ENCODE measurements at regions not wholly inside any gene's neighbourhood (a gene's known extent, or its start where the extent isn't known, plus 50 kb on each side); places are given as distances from the start of the nearest gene placed in this dataset.

DNA sequence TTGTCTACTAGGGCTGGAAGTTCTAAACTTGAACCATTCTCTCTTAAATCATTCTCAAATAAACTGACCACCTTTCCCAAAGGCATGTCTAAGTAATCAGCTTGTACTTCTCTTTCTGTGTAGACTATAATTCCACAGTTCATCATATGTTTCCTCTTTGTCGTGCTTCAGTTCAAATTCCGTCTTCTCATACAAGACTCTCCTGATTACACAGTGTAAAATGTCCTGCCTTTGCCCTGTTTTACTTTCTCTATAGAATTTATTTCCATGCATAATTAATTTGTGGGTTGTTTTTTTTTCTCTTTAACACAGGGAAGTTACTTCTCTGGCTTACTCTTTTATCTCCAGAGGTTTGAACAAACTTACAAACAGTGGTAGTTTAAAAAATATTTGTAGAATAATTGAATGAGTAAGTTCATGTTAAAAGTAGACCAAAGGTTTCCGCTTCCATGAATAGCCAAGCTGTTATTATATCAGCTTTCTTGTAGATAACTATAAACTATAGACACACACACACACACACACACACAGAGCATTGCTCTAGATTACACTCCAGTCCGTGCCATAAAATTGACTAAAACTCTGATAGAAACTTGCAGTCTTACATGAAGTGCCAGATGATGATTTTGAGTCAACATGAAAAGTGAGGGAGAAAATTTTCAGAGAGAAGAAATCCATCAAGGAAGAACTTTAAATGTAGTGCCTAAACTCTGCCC is 119.0 kb downstream of the SUCNR1 start:
- no peak for DNase-seq

DNA sequence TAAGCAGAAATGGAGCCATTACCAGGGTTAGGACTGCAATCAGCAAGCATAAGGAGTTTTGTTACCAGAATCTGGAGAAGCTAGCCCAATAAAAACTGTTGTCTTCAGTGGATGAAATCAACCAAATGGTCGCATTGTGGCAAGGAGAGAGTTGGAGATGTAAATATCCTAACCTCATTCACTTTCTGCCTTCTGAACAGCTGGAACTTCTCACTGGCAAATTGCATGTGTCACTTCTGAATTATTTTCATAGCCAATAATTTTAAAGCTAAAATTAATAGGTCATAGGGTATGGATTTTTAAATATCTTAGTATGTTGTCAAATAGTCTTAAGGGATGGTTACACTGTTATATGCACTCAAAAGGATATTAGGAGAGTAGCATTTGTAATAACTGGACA is 121.6 kb downstream of the SUCNR1 start:
- DNase-seq: no peak

DNA sequence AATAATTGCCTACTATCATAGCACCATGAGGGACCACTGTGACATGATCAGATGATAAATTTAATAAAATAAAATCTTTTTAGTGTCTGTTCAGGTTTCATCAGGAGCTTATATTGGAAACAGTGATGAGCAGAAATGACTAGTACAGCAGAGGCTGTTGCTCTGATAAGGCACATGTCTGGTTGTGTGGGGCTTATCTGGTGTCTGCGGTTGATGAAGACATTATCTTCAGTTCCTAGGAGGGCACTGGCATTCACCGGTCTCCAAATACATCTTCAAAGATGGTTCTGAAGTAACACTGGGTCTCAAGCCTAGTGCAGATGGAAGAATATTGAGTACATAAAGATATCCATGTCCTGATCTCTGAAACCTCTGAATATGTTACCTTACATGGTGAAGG is 125.3 kb downstream of the SUCNR1 start:
- no peak for DNase-seq

DNA sequence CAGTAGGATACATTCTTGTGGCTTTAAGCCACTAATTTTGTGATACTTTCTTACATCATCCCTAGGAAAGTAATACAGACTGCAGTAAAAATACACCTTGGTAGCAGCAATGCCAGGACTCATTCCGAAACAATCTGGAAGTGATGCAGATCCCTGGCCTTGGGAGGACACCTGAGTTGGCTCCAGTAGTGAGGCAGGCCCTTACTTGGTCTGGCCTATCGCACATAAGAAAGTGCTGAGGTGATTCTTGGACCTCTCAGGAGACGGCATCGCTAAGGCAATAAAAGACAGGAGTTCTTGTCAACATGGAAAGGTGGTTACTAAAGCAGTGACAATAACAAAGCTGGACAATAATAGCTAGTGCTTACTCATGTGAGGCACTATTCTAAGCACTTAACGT is 126.5 kb downstream of the SUCNR1 start:
- no peak for DNase-seq

DNA sequence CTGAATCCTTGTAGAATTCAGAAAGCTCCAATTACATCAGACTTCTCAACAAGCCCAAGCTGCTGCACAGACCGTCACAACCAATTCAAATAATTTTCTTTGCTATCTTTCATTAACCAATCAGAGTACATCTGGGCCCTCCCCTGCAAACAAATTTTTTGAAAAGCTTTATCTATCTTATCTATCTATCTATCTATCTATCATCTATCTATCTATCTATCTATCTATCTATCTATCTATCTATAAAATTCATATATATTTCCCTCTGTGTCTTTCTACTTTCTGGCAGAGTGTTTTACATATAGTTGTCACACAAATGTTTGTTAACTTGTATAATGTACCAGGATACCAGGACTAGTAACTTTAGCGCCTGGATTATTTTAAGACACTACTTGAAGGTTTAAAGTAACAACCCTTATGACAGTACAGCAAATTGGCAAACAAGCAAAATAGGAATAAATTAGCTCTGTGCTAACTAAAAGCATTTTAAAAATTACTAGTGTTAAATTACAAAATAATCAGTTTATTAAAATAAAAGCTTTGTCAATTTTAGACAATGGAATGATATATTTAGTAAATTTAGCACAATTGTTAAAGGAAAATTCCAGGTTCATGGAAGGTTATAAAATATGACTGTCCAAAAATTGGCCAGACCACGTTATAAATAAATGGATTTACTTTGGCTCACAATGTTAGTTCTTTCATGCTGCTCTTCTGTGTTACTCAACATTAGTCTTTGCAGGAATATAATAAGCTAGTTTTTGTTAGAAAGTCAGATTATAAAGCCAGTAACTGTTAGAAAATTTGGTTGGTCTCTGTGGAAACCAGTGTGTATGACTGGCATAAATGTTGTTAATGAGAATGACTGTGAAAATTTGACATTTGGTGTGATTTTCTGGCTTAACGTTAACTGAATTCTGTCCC is 138.6 kb downstream of the SUCNR1 start:
- DNase-seq: no peak

DNA sequence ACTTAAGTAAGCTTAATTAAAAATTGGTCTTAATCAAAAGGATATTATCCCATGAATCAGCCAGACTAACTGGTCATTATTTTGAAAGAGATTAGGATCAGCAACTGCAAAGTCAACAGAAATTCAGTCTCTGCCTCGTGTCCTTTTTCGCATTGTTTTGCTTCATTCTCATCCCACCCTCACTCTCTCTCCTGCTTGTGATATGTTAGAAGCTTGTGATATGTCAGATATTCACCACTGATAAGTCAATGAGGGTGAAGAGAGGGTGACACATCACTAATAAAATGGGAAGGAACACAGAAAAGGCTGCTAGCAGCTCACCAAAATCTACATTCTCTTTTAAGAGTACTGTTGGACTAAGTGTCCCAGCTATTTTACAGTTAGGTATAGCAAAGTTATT is 146.1 kb downstream of the SUCNR1 start:
- DNase-seq: peak; percentile 31

DNA sequence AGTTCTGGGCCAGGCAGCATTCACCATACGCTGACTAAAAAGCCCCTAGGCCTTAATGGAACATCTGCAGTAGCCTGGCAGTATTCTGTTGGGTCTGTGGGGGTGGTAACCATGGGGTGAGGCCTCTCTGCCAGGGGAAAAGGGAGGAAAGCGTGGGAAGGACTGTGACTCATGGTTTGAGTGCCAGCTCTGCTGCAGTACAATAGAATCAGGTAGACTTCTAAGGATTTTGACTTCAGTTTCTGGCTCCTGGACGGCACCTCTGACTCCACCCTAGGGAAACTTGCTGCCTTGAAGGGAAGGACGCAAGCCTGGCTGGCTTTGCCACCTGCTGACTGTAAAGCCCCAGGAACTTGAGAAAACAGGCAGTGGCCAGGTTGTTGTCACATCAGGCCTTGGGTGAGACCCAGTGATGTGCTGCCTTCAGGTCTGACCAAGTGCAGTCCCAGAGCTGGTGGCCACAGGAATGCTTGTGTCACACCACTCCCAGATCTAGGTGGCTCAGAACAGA is 148.6 kb downstream of the SUCNR1 start:
- DNase-seq: peak; percentile 57

DNA sequence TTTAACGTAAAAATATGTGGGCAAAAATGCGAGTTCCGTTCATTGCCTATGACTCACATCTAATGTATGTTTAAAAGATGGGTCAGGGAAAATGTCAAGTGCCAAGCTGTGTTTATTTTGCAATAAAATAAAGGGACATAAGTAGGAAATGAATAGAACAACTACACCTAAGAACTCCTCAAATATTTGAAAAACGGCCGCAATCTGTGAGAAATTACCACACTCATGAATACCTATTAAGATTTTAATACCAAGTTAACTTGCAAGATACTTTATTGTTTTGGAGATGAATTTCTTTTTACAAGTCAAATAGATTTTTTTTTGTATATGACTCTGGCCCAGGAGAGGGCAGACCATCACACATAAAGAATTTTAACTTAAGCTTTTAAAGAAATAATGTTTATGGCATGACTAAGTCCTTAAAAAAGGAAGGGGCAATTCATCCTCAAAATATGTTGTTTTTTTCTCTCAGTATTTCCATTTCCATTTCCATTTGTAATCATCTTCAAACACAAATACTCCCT is 152.7 kb downstream of the SUCNR1 start:
- DNase-seq: peak; percentile 90

DNA sequence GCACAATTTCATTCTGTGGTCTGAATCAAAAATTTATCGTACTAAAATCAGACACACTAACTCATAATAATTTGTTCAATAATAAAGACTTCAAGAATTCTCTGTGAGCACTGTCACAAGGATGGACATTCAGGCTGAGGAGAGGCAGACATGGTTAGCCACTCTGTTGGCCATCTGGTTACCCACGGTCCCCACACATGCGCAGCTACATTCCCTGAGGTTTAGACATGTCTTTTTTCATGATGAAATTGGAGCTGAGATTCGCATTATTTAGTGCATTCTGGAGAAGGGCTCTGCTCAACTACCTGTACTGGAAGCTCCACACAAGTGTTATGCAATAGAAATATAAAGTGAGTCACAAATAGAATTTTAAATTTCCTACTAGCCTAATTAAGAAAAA is 156.9 kb downstream of the SUCNR1 start:
- no peak for DNase-seq

DNA sequence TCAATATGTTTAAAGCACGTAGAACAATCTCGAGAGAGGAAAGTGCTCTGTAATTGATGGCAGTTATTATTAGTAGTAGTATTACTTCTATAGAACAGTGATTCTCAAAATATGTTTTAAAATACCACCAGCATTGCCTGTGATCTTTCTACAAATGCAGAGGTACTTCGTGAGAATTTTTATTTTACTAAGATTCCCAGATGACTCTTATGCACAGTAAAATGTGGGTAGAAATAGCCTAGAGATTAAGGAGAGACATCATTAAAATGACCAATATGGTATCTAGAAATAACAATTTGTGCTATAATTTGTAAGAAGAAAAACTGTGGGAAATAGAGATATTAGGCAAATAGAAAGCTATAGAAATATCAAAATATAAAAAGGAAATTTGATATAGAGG is 157.9 kb downstream of the SUCNR1 start:
- DNase-seq: no peak

DNA sequence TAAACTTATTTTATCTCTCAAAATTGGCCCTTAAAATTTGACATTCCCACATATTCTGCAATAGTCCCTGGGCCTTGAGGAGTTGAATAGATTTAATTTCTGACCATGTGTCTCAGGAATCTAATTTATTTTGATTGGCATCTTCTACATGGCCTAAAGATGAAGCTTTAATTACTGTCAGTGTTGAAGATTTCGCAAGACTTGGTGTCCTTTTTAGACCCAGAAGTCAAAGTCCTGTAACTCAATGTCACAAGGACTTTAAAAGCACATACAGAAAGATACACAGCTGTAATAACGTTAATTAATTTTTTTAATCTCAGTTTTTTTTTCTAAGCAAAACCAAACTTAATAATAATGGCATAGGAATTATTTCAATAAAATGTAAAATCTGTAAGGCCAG is 163.9 kb downstream of the SUCNR1 start:
- DNase-seq: no peak

DNA sequence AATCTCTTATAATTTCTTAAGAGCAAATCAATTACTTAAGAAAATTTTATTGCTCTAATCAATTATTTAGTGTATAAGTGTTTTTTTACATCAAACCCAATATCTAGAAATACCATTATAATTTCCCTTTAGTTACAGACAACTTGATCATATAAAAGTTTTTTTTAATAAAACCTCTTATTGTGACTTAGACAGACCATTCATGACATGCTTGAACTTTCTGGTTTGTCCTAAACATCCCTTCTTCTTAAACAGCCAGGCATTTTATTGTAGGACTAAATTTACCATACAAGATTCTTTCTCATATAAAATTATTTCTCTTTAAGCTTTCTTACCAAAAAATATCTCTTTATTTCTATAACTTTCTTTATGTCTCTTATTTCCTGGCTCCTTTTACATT is 164.5 kb downstream of the SUCNR1 start:
- peak; percentile 3 for DNase-seq

DNA sequence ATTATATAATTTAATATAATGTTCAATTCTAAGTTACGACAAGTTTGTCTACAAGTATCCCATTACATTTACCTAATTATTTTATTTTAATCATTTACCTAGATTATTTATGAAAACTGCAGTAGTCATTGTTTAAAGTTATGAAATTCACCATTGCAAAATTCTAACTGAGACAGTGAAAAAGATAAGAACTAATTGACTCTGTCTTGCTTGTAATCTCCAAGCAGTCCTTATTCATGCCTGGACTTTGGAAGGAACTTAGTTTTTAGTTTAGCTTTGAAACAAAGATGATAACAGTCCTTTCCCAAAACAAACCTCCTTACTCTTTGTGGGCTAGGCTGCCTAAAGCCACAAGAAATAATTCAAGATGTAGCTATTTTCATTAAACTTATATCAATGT is 165.0 kb downstream of the SUCNR1 start:
- no peak for DNase-seq

DNA sequence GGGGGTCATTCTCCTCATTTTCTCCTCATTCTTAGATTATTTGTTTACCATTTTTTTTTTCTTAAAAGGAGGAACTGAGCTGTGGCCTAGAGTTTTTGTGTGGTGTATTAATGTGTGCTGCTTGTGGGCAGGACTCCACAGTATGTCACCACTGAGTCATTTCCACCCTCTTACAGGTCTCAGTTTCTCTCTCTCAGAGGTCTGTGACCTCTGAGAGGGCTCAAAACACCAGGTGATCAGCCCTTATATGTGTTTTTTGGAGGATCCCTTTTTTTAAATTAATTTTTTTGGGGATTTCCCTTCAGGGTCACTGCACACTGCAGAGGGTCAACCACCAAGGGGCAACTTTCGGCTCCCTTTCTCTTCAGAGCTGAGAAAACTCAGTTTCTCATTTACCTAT is 166.4 kb downstream of the SUCNR1 start:
- DNase-seq: no peak

DNA sequence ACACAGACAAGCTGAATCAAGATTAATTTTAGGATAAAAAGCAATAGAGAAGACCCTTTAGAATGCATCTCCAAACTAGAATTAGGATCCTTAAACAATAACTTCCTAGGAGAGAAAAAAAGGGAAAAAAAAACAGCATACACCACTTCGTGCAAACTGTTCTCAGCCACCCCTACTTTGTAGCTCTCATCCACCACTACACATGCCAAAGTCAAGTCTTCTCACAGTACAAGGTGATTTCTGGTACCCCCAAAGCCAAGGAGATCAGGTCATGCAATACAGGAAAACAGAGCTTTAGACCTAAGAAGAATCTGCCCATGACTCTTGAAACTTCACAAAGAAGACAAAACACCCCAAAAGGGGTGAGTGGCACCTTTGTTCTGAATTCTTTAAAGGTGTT is 166.9 kb downstream of the SUCNR1 start:
- no peak for DNase-seq

DNA sequence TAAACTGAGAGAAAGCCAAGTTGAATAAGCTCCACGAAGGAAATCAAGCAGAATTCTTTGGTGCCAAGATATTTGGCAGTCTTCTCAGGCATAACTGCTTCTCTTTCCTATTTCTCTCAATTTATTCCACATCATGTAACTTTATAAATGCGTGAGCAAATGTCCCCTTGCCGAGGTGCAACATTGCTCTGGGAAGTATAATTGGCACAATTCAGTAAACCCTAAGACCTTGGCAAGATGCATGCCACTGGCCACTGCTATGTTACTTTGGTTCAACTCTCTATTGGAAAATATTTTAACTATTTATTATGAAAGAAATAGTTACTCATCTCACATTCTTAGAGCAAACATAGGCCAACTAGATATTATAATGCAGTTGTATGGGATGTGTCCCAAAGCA is 170.2 kb downstream of the SUCNR1 start:
- DNase-seq: no peak

DNA sequence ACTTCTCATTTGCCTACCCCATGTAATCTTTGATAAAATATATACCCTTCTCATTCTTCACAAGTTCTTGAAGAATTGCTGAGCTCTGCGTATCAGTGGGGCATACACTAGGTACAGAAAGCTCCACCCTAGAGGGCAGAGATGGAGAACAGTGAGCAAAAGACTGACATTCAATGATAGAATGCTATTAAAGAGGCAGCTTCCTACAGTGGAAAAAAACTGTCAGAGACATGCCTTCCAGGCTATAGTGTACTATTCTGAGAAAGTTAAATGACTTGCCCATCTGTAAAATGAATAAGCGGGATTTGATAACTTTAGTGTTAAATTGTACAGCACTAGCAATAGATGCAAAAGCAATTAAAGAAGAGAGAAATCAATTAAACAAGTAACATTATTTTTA is 172.8 kb downstream of the SUCNR1 start:
- DNase-seq: no peak

DNA sequence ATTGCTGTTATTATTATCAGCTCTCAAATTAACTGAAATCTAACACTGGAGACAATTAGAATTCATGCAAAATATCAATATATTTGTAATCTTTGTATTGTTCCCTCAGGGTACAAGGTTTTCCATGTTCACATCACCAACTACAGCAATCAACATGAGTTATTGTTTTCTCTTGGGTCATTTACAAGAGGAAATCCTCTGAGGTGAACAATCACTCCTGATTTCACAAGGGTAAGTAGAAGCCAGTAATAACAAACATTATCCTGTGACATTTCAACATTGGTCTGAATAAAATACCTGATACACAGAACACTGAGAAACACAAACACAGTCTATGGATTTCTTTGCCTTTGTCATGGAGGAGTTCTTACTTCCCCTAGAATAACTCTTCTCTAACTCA is 174.0 kb downstream of the SUCNR1 start:
- peak; percentile 3 for DNase-seq

DNA sequence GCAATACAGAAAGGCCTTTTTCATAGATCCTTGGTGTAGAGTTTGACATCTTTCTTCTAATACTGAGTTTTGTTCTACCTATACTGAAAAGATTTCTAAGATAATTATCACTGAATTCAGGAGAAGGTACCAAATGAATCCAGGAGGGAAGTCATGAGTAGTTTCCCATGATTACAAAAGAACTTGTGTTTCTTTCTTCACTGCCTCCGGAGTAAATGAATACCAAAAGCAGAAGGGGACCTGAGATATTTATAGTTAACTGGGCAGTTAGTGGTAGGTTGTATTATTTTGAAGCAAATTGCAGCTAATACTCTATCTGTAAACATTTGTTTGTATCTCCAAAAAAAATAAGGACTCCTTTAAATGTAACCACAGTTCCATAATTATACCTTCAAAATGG is 175.4 kb downstream of the SUCNR1 start:
- no peak for DNase-seq

DNA sequence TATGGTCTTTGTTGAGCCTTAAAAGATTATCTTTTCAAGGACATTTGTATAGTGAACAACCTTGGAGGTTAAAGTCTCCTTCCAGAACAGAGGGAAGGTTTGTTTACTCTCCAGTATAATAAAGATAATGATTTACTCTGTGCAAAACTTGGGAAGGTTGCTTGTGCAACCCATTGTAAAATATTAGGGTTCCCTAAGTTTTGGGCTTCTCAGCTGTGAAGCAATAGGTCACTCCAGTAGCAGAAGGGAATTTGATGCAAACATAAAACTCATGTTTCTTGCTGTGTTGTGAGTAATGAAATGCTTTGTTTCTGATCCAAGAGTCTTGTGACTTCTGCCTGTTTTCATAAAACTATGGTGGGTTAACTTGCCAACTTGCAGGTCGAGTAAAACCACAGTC is 177.5 kb downstream of the SUCNR1 start:
- DNase-seq: no peak

DNA sequence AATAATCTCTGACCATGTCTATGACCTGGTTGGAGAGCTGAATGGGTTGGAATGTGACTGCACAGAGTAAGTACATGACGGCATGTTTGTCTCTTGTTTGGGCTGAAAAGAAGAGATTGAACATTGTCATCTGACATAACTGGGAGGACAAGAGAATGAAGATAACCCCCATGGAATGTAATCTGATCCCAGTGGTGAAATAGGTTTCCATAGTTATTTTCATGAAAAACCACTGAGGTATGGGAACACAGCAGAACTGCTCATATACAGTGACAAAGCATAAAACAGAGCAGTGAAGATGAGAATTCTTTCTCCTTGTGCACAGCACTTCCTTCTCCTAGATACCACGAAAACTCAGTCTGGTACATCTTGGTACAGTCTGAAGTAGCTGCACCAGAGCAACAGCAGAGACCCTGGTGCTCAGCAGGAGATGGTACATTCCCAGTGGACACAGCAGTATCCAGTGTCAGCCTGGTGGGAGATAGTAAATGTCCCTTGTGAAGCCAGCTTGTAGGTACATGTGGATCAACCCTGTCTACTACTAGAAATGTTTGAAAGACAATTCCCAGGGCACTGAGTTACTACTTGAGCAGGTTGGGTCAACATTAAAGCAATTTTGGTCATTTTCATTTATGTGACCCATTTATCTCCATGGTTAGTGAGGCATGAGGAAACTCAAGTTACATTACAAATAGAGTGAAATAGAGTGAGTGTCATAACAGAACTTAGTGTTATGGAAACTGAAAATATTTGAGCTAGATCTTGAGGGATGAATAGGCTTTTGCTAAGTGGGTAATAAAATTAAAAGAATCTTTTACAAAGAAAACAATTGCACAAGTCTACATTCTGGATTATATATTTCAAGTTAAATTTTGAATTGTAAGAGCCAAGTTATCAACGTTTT is 178.3 kb downstream of the SUCNR1 start:
- peak; percentile 87 for DNase-seq

DNA sequence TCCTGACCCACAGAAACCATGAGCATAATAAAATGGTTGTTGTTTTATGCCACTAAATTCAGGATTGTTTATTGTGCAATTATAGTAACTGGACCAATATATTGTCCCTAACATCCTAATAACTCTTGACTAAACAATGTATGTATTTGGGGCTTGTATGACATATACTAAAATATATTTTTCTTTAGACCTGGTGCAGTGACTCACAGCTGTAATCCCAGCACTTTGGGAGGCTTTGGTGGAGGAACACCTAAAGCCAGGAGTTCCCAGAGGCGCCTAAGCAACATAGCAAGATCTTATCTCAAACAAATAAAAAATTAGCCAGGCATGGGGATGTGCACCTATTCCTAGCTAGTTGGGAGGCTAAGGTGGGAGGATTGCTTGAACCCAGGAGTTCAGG is 180.4 kb downstream of the SUCNR1 start:
- DNase-seq: no peak

DNA sequence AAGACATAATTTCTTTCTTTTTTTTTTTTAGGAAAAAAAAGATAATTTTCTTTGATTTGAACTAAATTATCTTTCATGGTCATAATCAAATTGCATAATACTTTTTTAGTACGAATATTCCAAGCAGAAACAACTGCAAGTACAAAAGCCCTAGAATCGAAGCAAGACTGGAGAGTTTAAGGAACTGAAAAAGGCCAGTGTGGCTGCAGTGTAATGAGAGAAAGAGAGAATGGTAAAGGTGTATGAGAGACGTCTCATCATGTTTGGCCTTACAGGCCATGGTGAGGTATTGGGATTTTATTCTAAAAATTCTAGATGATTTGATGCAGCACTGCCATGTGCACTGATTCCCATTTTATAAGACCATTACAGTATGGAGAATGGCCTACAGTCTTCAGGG is 180.9 kb downstream of the SUCNR1 start:
- DNase-seq: no peak

Measured in DMS53 (cell line).